CD4-positive, alpha-beta T cell (primary cell): ENCODE measurements at regions not wholly inside any gene's neighbourhood (a gene's known extent, or its start where the extent isn't known, plus 50 kb on each side); places are given as distances from the start of the nearest gene placed in this dataset.

Experiments
- ATAC-seq: fragments of 200-7000 bp; cut with Tn5 transposase; one replicate; pipeline ENCODE4 v1.10.0; 2022; ENCODE audit warnings: mild to moderate bottlenecking; ENCODE audit not compliant: poor library complexity
- CTCF ChIA-PET: fragments of 350-600 bp; sonication (Branson Sonifier 250); formaldehyde crosslinking; loops from one replicate; lab custom pipeline; 2021; ENCODE audit warnings: antibody characterized with exemption, inconsistent platforms; lab: Charles Lee
- POLR2A ChIA-PET: fragments of 350-600 bp; sonication (Branson Sonifier 250); formaldehyde crosslinking; loops from one replicate; lab custom pipeline; 2021; ENCODE audit warnings: antibody characterized with exemption, inconsistent platforms; lab: Charles Lee
- DNase-seq, 14 experiments: peaks; one replicate each; pipeline ENCODE4 v3.0.0-alpha.2; 2013 to 2020; ENCODE audit warnings: mixed read lengths in 2 of 14
- H3K27ac ChIP-seq, 2 donors: one replicate each; pipeline versions ENCODE4 v1.5.1 to v1.7.0; 2013; ENCODE audit warnings: low read length in 2 of 2, low read depth in 1 of 2, mild to moderate bottlenecking in 1 of 2
- H3K27me3 ChIP-seq, 2 experiments: 1 replicate in 1 of 2; 2 replicates in 1 of 2; pipeline versions ENCODE4 v1.6.1 to v1.7.0; 2013; ENCODE audit warnings: low read length in 2 of 2, control low read depth in 1 of 2, mild to moderate bottlenecking in 1 of 2, moderate library complexity in 1 of 2; ENCODE audit not compliant: insufficient read depth in 2 of 2, control insufficient read depth in 1 of 2
- H3K36me3 ChIP-seq: one replicate; pipeline ENCODE4 v1.6.1; 2013; ENCODE audit warnings: low read length, control low read depth; ENCODE audit not compliant: insufficient read depth
- H3K4me1 ChIP-seq: one replicate; pipeline ENCODE4 v1.6.1; 2013; ENCODE audit warnings: low read length, control low read depth; ENCODE audit not compliant: insufficient read depth
- H3K4me3 ChIP-seq: one replicate; pipeline ENCODE4 v1.5.1; 2013; ENCODE audit warnings: mild to moderate bottlenecking, low read length, moderate library complexity
- H3K9me3 ChIP-seq, 2 experiments: 1 replicate in 1 of 2; 2 replicates in 1 of 2; pipeline versions ENCODE4 v1.6.1 to v1.7.0; 2013; ENCODE audit warnings: low read length in 2 of 2, mild to moderate bottlenecking in 2 of 2, control low read depth in 1 of 2, moderate library complexity in 1 of 2; ENCODE audit not compliant: control insufficient read depth in 1 of 2, insufficient read depth in 1 of 2
- H3K27ac Mint-ChIP-seq: one replicate; pipeline ENCODE4 v1.8.0; 2020; ENCODE audit warnings: mixed read lengths
- H3K27me3 Mint-ChIP-seq: one replicate; pipeline ENCODE4 v1.8.0; 2021; ENCODE audit warnings: mixed read lengths
- H3K36me3 Mint-ChIP-seq: one replicate; pipeline ENCODE4 v1.8.0; 2021; ENCODE audit warnings: low read depth, mixed read lengths
- H3K4me1 Mint-ChIP-seq: one replicate; pipeline ENCODE4 v1.8.0; 2021; ENCODE audit warnings: low read depth, mixed read lengths
- H3K4me3 Mint-ChIP-seq: one replicate; pipeline ENCODE4 v1.8.0; 2020; ENCODE audit warnings: mild to moderate bottlenecking, mixed read lengths
- H3K9me3 Mint-ChIP-seq: one replicate; pipeline ENCODE4 v1.8.0; 2020; ENCODE audit warnings: mixed read lengths
- intact Hi-C, 2 experiments: fragments of 100-400 bp; cut with DNase I in 1 of 2; cut with micrococcal nuclease in 1 of 2; formaldehyde crosslinking; loops; one replicate each; pipeline versions ENCODE4 v1.15.1 to v1.9.0; 2023 to 2025; cut with DNase I, micrococcal nuclease
- TF ChIP-seq, protein P1 (sequence below): fragments of 200-600 bp; IDR thresholded peaks from one replicate; pipeline ENCODE4 v1.8.0; 2022; ENCODE audit warnings: antibody characterized with exemption, mild to moderate bottlenecking

DNA sequence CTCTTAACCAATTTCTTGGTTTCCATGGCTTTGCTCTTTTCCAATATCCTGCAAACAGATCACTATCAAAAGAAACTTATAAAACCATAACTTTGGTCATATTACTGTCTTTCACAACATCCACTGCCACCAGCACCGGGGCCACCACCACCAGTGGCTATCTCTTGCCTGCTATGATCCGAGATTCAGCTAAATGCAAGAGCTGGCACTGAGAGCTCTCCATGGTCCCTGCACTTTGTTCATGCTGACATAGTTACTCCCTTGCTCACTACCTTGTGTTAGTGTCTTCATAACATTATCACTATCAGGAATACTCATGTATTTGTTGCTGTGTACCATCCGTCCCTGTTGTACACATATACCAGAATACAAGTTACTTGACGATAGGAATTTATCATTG, 299.0 kb downstream of the ETS1 start:
- H3K27ac Mint-ChIP-seq, result peak overlapping the region; percentile 100
- H3K27me3 Mint-ChIP-seq, result no peaks in the 10 kb centered on the region
- intact Hi-C loops, result loop anchor here (5.0 to 10.0 kb wide), 3 partner anchors 256 to 556 kb away; no protein-coding TSS in a partner anchor
- ChIA-PET CTCF (interaction anchor here (0.7 to 4.7 kb wide), 7 partner anchors 14 to 469 kb away, joined by 3 to 37 read pairs (median 7); no protein-coding TSS in a partner anchor), POLR2A (interaction anchor here (0.7 to 11.8 kb wide), 7 partner anchors 13 to 336 kb away, joined by 3 to 212 read pairs (median 23); no protein-coding TSS in a partner anchor)
- Histone ChIP-seq H3K27me3 (no peaks in the 10 kb centered on the region), H3K36me3 (no peaks in the 10 kb centered on the region), H3K4me1 (peaks cover 66% of the 10 kb centered on the region), H3K9me3 (no peaks in the 10 kb centered on the region), H3K27ac (no peak overlapping the region), H3K4me3 (no peak overlapping the region)
- peaks cover 17% of the 10 kb centered on the region for H3K36me3 Mint-ChIP-seq
- ATAC-seq, result no peak
- TF ChIP-seq, protein P1, sequence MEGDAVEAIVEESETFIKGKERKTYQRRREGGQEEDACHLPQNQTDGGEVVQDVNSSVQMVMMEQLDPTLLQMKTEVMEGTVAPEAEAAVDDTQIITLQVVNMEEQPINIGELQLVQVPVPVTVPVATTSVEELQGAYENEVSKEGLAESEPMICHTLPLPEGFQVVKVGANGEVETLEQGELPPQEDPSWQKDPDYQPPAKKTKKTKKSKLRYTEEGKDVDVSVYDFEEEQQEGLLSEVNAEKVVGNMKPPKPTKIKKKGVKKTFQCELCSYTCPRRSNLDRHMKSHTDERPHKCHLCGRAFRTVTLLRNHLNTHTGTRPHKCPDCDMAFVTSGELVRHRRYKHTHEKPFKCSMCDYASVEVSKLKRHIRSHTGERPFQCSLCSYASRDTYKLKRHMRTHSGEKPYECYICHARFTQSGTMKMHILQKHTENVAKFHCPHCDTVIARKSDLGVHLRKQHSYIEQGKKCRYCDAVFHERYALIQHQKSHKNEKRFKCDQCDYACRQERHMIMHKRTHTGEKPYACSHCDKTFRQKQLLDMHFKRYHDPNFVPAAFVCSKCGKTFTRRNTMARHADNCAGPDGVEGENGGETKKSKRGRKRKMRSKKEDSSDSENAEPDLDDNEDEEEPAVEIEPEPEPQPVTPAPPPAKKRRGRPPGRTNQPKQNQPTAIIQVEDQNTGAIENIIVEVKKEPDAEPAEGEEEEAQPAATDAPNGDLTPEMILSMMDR, result no peak
- peak in 1 of 14 experiments; percentile 20 for DNase-seq
- peaks cover 2% of the 10 kb centered on the region for H3K9me3 Mint-ChIP-seq
- H3K4me1 Mint-ChIP-seq, result peaks cover 90% of the 10 kb centered on the region
- no peak overlapping the region for H3K4me3 Mint-ChIP-seq

DNA sequence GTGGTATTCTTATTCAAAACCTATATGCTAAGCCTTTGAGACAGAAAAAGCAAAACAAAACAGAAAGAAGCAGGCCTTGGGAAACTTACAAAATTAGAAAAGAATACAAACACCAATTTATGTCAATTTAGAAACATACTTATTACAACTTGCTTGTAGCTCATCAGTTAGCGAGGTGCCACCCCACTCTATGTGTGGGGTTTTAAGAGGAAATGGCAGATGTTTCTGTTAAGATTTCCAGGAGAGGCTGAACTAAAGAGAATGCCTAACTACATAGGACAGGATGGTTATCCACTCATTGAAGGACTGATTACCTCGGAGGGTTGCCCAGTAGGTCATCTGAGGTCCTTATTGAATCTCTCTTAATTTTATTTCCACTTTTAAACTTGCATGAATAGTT, 302.0 kb downstream of the ETS1 start:
- no peak overlapping the region for H3K4me3 ChIP-seq
- H3K4me1 ChIP-seq, result peaks cover 36% of the 10 kb centered on the region
- H3K4me1 Mint-ChIP-seq, result peaks cover 59% of the 10 kb centered on the region
- peaks cover 2% of the 10 kb centered on the region for H3K36me3 Mint-ChIP-seq
- H3K36me3 ChIP-seq, result no peaks in the 10 kb centered on the region
- no peaks in the 10 kb centered on the region for H3K9me3 ChIP-seq
- POLR2A ChIA-PET, result interaction anchor here (0.6 to 11.8 kb wide), 10 partner anchors 10 to 481 kb away, joined by 3 to 212 read pairs (median 3); no protein-coding TSS in a partner anchor
- TF ChIP-seq, protein P1, result no peak
- peak overlapping the region; percentile 62 for H3K4me3 Mint-ChIP-seq
- H3K27ac ChIP-seq, result peak overlapping the region in 1 of 2 donors; percentile 6
- peak in 2 of 14 experiments; percentile 22 to 60 for DNase-seq
- no peak for ATAC-seq
- no peaks in the 10 kb centered on the region for H3K9me3 Mint-ChIP-seq
- peak overlapping the region; percentile 100 for H3K27ac Mint-ChIP-seq
- H3K27me3 Mint-ChIP-seq, result no peaks in the 10 kb centered on the region
- intact Hi-C loops, result loop anchor here (5.0 to 10.0 kb wide), 3 partner anchors 253 to 559 kb away; no protein-coding TSS in a partner anchor
- H3K27me3 ChIP-seq, result no peaks in the 10 kb centered on the region
- CTCF ChIA-PET, result interaction anchor here (1.0 to 1.5 kb wide), 4 partner anchors 90 to 137 kb away, joined by 3 to 4 read pairs (median 4); no protein-coding TSS in a partner anchor

DNA sequence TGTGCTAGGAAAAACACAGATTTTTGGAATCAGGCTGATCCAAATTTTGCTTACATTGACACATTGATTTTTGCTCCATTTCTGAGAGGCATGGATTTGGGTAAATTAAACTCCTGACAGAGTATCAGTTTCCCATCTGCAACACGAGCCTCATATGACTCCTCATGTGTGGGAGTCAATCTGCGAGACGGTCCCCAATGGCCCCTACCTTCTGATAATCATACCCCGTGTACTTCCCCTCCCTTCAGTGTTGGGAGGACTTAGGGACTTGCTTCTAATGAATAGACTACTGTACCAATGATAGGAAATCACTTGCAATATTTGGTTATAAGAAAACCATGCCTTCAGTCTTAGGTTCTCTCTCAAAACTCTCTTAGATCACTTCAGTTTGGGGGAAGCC, 302.7 kb downstream of the ETS1 start:
- Mint-ChIP-seq H3K36me3 (no peaks in the 10 kb centered on the region), H3K4me3 (peak overlapping the region; percentile 62), H3K27ac (peak overlapping the region; percentile 100), H3K4me1 (peaks cover 53% of the 10 kb centered on the region), H3K9me3 (no peaks in the 10 kb centered on the region), H3K27me3 (no peaks in the 10 kb centered on the region)
- POLR2A ChIA-PET, result interaction anchor here (0.6 to 11.8 kb wide), 8 partner anchors 11 to 482 kb away, joined by 3 to 212 read pairs (median 4); no protein-coding TSS in a partner anchor
- DNase-seq, result no peak
- no peaks in the 10 kb centered on the region for H3K36me3 ChIP-seq
- no peaks in the 10 kb centered on the region for H3K27me3 ChIP-seq
- H3K4me1 ChIP-seq, result peaks cover 34% of the 10 kb centered on the region
- no peaks in the 10 kb centered on the region for H3K9me3 ChIP-seq
- TF ChIP-seq, protein P1, result no peak
- CTCF ChIA-PET, result interaction anchor here (1.0 to 1.5 kb wide), 5 partner anchors 89 to 473 kb away, joined by 3 to 4 read pairs (median 3); no protein-coding TSS in a partner anchor
- no peak for ATAC-seq
- no peak overlapping the region for H3K4me3 ChIP-seq
- peak overlapping the region in 1 of 2 donors; percentile 6 for H3K27ac ChIP-seq
- intact Hi-C loops, result loop anchor here (5.0 to 10.0 kb wide), 5 partner anchors 87 to 568 kb away; no protein-coding TSS in a partner anchor
